ENCODE measurements at regions not wholly inside any gene's neighbourhood (a gene's known extent, or its start where the extent isn't known, plus 50 kb on each side); places are given as distances from the start of the nearest gene placed in this dataset.

- DNase-seq (ENCODE audit: low read depth in 4 of 4, low spot score in 1 of 4) = no peak
These were observed 538.5 kb upstream of the DCC start for GRCh38 chr18:51801514-51801913.

DNA sequence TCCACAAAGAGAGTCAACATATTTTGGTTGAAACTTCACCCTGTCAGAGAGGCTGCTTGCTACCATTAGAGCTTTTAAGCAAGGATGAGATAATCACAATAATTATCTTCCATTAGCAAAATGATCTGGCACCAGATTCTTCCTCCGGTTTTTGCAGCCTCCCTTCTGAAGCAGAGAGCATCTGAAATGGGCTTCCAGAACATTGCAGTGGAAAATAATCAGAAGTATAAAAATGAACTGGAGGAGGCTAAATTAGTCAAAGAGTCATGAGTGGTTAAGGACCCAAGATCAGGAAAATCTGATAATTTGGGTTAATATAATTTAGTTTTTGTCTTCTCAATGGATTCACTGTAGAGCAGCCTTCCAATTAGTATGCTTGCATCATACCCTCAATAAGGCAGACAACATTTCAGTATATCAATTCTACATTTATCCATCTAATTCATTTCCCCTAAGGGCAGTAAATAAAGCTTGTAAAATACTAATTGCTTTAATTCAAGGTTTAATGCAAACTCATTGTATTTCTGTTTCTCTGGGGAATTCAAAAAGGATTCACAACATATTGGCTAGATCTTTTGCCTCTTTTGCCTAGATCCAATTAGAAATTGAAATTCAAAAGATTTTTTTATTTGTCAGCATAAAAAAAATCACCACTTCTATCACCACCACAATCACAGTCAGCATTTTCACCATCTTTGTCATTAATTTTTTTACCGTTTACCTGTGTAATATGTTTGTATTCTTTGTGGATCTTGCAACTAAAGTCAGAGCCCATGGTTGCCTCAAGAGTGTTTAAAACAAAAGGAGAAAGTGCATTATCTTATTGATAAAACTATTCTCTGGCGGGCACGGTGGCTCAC, 537.2 kb upstream of the DCC start:
- DNase-seq (ENCODE audit: low read depth in 4 of 4, low spot score in 1 of 4) = no peak

DNA sequence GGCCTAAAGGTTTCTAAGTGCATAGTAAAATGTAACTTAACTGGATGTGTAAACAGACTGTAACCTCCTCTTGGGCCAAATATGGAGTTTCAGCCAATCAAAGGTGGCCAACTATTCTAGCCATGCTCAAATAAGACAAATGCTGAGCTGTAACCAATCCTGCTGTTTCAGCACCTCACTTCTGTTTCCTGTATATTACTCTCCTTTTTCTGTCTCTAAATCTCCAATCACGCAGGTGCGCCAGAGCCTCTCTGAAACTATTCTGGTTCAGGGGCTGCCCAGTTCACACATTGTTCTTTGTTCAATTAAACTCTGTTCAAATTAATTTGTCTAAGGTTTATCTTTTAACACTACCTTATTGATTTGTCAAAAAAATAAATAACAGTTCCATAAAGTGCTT, 532.7 kb upstream of the DCC start:
- DNase-seq (ENCODE audit: low read depth in 4 of 4, low spot score in 1 of 4) = no peak

- no peak for DNase-seq (ENCODE audit: low read depth in 4 of 4, low spot score in 1 of 4)
These were observed 528.1 kb upstream of the DCC start for GRCh38 chr18:51811883-51812282.

DNA sequence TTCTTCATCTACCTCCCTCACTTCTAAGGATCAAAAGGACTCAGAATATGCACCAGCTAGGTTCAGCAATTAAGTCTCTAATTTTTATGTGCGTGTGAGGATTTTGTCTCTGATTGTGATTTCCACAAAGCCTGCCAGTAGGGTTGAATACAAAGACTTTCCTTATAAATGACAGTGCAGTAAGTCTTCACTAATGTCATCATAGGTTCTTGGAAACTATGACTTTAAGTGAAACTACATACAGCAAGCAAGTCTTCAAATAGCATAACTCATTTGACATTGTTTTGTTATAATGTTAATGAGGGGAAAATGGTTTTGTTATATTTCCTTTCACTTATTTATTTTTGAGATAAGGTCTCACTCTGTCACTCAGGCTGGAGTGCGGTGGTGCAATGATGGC, 526.3 kb upstream of the DCC start:
- DNase-seq (ENCODE audit: low read depth in 4 of 4, low spot score in 1 of 4) = no peak

DNA sequence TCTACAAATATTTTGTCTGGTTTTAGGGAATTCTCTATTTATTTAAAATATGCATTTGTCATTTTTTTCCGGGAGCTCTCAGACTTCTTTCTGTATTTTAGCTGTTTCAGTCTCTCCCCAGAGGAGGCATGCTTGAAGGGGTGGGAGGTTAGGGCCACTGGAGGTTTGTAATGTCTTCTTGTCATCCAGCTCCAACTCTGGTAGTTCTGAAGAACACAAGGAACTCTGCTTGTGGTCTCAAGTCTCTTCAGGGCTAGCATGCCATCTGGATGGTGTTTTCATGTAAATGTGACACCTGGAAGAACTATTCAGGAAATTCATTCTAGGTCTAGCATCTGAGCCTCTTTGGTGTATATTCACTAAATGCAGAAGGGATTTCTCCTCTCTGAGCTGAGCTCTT, 518.4 kb upstream of the DCC start:
- no peak for DNase-seq (ENCODE audit: low read depth in 4 of 4, low spot score in 1 of 4)

- DNase-seq (ENCODE audit: low read depth in 4 of 4, low spot score in 1 of 4) = no peak
These were observed 515.3 kb upstream of the DCC start for GRCh38 chr18:51824746-51825145.

GRCh38 chr18:51833850-51834249, 506.1 kb upstream of the DCC start:
- DNase-seq (ENCODE audit: low read depth in 4 of 4, low spot score in 1 of 4) = no peak

GRCh38 chr18:51848702-51849101, 491.3 kb upstream of the DCC start:
- no peak for DNase-seq (ENCODE audit: low read depth in 4 of 4, low spot score in 1 of 4)

DNA sequence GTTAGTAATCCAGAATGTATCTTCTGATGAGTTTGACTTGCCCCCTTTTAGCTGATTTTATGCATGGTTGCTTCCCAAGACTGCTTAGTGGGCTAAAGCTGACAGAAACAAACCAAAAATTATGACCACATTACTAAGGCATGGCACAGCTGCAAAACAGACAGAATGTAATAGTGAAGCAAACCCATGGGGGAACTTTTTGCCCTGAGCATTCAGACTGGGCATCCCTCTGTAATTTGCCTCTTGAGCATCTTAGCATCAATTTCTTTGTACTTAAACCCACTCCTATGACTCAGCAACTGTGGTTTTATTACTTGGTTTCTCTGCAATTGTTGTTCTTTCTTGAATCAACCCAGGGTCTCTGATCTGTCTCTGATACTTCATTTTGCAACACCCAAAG, 487.3 kb upstream of the DCC start:
- no peak for DNase-seq (ENCODE audit: low read depth in 4 of 4, low spot score in 1 of 4)

DNA sequence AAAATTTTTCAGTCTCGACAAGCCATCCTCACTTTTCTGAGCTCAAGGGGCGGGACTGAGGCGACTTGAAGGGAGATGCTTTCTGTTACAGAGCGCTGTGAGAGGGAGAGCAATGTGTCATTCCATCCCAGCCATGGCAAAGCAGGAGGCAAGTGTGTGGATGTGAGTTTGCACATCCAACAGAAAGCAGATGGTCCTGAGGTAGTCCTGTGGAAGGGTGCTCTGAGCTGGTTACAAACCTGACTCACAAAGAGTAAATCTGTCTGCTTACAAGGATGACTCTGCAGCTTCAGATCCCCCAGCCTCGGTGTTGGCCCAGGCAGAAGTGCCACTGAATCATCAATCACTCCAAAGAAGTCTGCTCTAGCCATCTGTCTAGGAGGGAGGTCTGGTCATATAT, 482.0 kb upstream of the DCC start:
- no peak for DNase-seq (ENCODE audit: low read depth in 4 of 4, low spot score in 1 of 4)

DNA sequence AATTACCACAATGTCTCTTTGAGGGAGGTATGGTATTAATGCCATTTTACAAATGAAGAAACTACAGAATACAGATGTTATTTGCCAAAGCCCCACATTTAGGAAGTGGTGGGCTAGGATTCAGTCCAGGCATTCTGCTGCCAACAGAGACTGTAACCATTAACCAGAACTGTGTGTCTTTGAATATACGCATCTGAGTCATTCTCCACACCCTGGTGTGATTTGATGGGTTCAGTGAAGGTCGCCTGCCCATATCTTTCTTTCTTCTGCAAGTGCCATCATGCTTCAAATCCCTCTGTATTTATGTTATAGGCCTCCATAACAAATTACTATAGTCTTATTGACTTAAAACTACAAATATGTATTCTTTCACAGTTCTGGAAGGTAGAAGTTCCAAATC, 479.0 kb upstream of the DCC start:
- DNase-seq (ENCODE audit: low read depth in 4 of 4, low spot score in 1 of 4) = no peak

DNA sequence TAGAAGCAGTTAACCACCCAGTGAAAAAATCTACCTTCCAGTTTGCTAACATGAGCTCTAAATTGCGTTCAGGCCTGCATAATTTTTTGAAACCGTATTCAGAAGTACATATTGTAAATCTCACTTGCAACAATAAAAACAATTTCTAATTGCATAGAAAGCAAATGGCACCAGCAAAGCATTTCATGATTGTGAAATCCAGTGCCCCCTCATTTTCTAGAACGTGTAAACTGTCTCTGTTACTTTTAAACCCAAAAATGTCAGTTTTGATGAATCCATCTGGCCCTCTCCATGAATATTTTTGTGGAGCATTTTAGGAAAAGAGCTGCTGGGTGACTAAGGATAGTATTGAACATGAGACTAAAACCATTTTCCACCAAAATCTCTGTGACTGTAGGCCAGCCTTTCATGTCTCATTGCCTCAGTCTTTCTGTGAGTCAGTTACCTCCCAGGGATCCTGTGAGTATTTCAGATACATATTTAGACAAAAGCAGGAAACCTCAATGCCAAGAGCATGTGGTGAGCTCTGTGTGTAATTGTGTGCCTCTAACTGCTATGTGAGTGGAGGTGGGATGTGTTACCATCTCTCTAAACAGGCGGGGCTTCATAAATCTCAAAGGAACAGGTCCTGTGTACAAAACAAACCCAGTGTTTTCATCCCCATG, 477.8 kb upstream of the DCC start:
- no peak for DNase-seq (ENCODE audit: low read depth in 4 of 4, low spot score in 1 of 4)

DNA sequence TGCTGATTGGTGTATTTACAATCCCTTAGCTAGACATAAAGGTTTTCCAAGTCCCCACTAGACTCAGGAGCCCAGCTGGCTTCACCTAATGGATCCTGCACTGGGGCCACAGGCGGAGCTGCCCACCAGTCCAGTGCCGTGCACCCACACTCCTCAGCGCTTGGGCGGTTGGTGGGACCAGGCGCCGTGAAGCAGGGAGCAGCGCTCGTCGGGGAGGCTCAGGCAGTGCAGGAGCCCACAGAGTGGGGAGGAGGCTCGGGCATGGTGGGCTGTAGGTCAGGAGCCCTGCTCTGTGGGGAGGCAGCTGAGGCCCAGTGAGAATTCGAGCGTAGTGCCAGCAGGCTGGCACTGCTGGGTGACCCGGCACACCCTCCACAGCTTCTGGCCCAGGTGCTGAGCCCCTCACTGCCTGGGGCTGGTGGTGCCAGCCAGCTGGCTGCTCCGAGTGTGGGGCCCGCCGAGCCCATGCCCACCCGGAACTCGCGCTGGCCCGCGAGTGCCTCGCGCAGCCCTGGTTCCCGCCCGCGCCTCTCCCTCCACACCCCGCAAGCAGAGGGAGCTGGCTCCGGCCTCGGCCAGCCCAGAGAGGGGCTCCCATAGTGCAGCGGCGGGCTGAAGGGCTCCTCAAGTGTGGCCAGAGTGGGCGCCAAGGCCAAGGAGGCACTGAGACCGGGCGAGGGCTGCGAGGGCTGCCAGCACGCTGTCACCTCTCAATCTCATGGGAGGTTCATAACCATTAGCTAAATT, 475.6 kb upstream of the DCC start:
- no peak for DNase-seq (ENCODE audit: low read depth in 4 of 4, low spot score in 1 of 4)

DNA sequence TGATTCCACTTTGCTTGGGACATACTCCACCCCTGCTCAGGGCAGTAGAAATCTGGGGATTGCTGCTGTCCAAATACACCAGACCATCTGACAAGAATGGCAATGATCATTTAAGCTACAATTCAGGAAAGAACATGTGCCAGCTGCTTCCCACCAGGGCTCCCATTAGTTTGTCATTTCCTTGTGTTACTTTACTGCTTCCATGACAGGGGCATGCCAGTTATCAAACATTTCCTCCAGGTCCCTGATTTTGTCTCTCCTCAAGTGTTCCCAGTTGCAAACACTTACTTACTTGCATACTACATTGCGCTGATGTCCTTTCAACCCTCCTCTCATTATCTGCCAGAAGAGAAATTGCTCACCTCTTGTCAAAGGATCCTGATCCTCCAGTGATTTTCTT, 474.5 kb upstream of the DCC start:
- DNase-seq (ENCODE audit: low read depth in 4 of 4, low spot score in 1 of 4) = no peak

DNA sequence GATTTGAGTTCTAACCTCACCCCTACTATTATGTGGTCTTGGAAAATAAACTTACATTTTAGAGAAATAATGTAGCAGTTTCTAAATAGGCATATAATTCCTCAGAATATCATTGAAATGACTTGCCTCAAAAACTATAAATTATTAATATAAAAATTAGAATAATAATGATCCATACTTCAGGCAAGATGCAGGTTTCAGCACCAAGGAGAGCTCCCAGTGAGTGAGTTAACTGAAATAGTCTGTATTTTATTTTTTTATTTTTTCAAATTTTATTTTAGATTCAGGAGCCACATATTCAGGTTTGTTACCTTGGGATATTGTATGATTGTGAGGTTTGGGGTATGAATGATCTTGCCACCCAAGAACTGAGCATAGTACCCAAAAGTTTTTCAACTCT, 472.2 kb upstream of the DCC start:
- DNase-seq (ENCODE audit: low read depth in 4 of 4, low spot score in 1 of 4) = no peak

DNA sequence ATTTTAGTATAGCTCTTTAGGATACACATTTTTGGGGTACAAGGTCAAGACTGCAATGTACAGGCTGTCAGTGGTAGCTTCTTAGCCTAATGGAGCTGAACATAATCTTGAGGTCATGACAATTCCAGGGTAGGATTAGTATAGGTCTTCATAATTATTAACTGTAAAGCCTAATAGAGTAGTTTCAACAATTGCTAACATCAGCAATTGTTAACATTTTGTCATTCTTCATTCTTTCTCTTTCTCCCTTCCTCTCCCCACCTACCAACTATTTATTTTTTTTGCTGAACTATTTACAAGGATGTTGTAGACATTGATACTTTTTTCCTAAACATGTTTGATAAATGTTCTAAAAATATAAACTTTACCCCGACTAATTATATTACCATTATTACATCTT, 461.3 kb upstream of the DCC start:
- DNase-seq (ENCODE audit: low read depth in 4 of 4, low spot score in 1 of 4) = no peak

DNA sequence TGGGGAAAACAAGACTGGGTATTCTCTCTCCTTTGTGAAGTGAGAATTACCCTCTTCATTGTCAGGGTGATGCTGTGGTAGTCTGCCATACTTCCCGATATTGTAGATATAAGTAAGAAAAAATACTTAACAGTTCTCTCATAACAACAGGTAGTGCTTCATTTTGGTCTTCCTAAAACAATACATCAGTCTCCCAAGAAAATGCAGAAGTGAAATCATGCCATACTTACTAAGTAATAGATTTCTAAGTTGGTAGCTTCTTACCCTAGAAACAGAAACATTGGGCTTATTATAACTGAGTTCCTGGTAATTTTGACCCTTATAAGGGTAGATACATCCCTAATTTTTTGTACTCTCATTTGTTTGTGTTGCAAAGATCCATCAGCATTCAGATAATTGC, 460.7 kb upstream of the DCC start:
- no peak for DNase-seq (ENCODE audit: low read depth in 4 of 4, low spot score in 1 of 4)

- no peak for DNase-seq (ENCODE audit: low read depth in 4 of 4, low spot score in 1 of 4)
These were observed 458.6 kb upstream of the DCC start for GRCh38 chr18:51881394-51881793.

GRCh38 chr18:51884039-51884438, 456.0 kb upstream of the DCC start:
- DNase-seq (ENCODE audit: low read depth in 4 of 4, low spot score in 1 of 4) = no peak

DNA sequence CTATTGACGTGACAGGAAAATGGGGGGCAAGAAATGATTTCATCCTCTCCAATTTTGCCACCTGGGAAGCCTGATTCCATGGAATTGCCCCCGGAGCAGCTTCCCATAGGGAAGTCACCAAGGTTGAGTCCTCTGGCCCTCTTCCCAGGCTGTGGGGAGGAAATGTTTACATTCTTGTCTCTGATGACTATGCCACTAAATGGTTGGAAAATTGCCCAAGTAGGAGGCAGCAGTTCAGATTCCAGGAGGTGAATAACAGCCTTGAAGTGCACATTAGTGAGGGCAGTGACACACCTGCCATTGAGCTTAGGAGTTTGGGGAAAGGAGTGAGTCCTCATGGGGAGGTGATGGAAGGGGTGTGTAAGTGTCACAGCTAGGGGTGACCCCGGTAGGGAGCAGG, 449.2 kb upstream of the DCC start:
- DNase-seq (ENCODE audit: low read depth in 4 of 4, low spot score in 1 of 4) = no peak

DNA sequence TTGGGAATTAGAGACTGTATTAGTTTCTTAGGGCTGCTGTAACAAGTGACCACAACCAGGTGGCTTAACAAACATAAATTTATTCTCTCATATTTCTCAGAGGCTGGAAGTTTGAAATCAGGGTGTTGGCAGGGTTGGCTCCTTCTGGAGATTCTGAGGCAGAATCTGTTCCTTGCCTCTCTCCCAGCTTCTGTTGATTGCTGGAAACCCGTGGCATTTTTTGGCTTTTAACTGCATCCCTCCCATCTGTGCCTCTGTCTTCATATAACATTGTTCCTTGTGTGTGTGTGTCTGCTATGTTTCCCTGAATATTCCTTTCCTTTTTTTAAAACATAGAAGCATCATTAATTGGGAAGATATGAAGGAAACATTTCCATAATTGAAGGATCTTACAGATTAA, 448.1 kb upstream of the DCC start:
- DNase-seq (ENCODE audit: low read depth in 4 of 4, low spot score in 1 of 4) = no peak

Data from stimulated activated CD4-positive, alpha-beta T cell treated with anti-CD3 and anti-CD28 coated beads, Interleukin-1b, Interleukin-23, amount 100 ng/mL, for 24 hours (primary cell).